SK-N-SH (cell line): ENCODE measurements at regions not wholly inside any gene's neighbourhood (a gene's known extent, or its start where the extent isn't known, plus 50 kb on each side); places are given as distances from the start of the nearest gene placed in this dataset.

Source experiments
- CTCF ChIA-PET: fragments of 300-600, 350-600 bp; formaldehyde crosslinking; extraction: SDS; loops from one replicate; lab custom pipeline; 2021; lab: Yijun Ruan, JAX
- POLR2A ChIA-PET: fragments of 350-600 bp; sonication (Branson Sonifier 250); formaldehyde crosslinking; extraction: SDS; loops from one replicate; lab custom pipeline; 2020; ENCODE audit warnings: antibody characterized with exemption, inconsistent platforms; lab: Yijun Ruan, JAX
- DNase-seq: peaks from one replicate; pipeline ENCODE4 v3.0.0; 2012
- H2AFZ ChIP-seq: fragments of 200-600 bp; sonication (generic); 2 replicates; pipeline ENCODE4 v1.8.1; 2016; ENCODE audit warnings: antibody characterized with exemption, mild to moderate bottlenecking, low read depth
- H3F3A ChIP-seq: fragments of 200-600 bp; sonication (generic); replicated peaks from 2 replicates; pipeline ENCODE3; 2016; ENCODE audit warnings: antibody characterized with exemption, mild to moderate bottlenecking; ENCODE audit not compliant: insufficient read depth
- H3K27ac ChIP-seq, 2 experiments: fragments of 200-500 bp in 1 of 2; fragments of 200-600 bp in 1 of 2; sonication (Bioruptor generic) in 1 of 2; sonication (generic), shearing (Covaris generic) in 1 of 2; 2 replicates each; pipeline versions ENCODE4 v1.5.1 to v1.6.1; 2014 to 2016; ENCODE audit warnings: low read depth in 2 of 2, inconsistent platforms in 1 of 2, low read length in 1 of 2, mild to moderate bottlenecking in 1 of 2, mixed read lengths in 1 of 2
- H3K27me3 ChIP-seq: fragments of 200-600 bp; sonication (generic), shearing (Covaris generic); 2 replicates; pipeline ENCODE4 v1.6.1; 2016; ENCODE audit warnings: mixed run types; ENCODE audit not compliant: insufficient read depth
- H3K36me3 ChIP-seq, 2 experiments: fragments of 200-500 bp in 1 of 2; fragments of 200-600 bp in 1 of 2; sonication (Bioruptor generic) in 1 of 2; sonication (generic) in 1 of 2; replicated peaks in 1 of 2; 2 replicates each; pipeline versions ENCODE3 to v1.5.1; 2014 to 2016; ENCODE audit warnings: low read length in 1 of 2, mild to moderate bottlenecking in 1 of 2; ENCODE audit not compliant: insufficient read depth in 2 of 2, control insufficient read depth in 1 of 2
- H3K4me1 ChIP-seq, 2 experiments: fragments of 200-500 bp in 1 of 2; fragments of 200-600 bp in 1 of 2; sonication (Bioruptor generic) in 1 of 2; sonication (generic), shearing (Covaris generic) in 1 of 2; 2 replicates each; pipeline versions ENCODE4 v1.5.1 to v1.6.1; 2014 to 2016; ENCODE audit warnings: low read depth in 1 of 2, low read length in 1 of 2, mixed run types in 1 of 2; ENCODE audit not compliant: insufficient read depth in 2 of 2, control insufficient read depth in 1 of 2
- H3K4me2 ChIP-seq: fragments of 200-600 bp; sonication (generic), shearing (Covaris generic); 2 replicates; pipeline ENCODE4 v1.6.1; 2017; ENCODE audit warnings: mixed run types
- H3K4me3 ChIP-seq, 2 experiments: fragments of 200-500 bp in 1 of 2; fragments of 200-600 bp in 1 of 2; sonication (Bioruptor generic) in 1 of 2; sonication (generic), shearing (Covaris generic) in 1 of 2; 2 replicates each; pipeline versions ENCODE4 v1.5.1 to v1.8.1; 2014 to 2016; ENCODE audit warnings: low read depth in 2 of 2, inconsistent platforms in 1 of 2, low read length in 1 of 2, mild to moderate bottlenecking in 1 of 2, mixed read lengths in 1 of 2, moderate library complexity in 1 of 2
- H3K79me2 ChIP-seq: fragments of 200-600 bp; sonication (generic); 2 replicates; pipeline ENCODE4 v1.8.1; 2017; ENCODE audit warnings: mild to moderate bottlenecking; ENCODE audit not compliant: insufficient read depth
- H3K9ac ChIP-seq: fragments of 200-600 bp; sonication (generic); 2 replicates; pipeline ENCODE4 v1.6.1; 2017; ENCODE audit warnings: mixed run types
- H3K9me2 ChIP-seq: fragments of 200-600 bp; sonication (generic); 2 replicates; pipeline ENCODE4 v1.6.1; 2017; ENCODE audit warnings: mixed run types
- H3K9me3 ChIP-seq: fragments of 200-600 bp; sonication (generic); 2 replicates; pipeline ENCODE4 v1.6.1; 2017; ENCODE audit warnings: mixed run types, mild to moderate bottlenecking, moderate library complexity
- H4K20me1 ChIP-seq: fragments of 200-600 bp; sonication (generic); 2 replicates; pipeline ENCODE4 v1.6.1; 2017; ENCODE audit warnings: mild to moderate bottlenecking, mixed run types; ENCODE audit not compliant: insufficient read depth
- CTCF ChIP-seq: fragments of 200-600 bp; sonication (generic); IDR thresholded peaks from 2 replicates; pipeline ENCODE4 v1.6.1; 2017; ENCODE audit warnings: antibody characterized with exemption, mild to moderate bottlenecking, moderate library complexity
- EP300 ChIP-seq, 2 experiments: IDR thresholded peaks; 2 replicates each; pipeline versions ENCODE4 v1.4.0 to v1.6.1; 2012; ENCODE audit warnings: borderline replicate concordance in 1 of 2, low read depth in 1 of 2, low read length in 1 of 2
- EZH2phosphoT487 ChIP-seq: fragments of 200-600 bp; sonication (generic); IDR thresholded peaks from 2 replicates; pipeline ENCODE4 v1.6.1; 2017; ENCODE audit warnings: low read depth, mixed run types, mild to moderate bottlenecking, antibody characterized with exemption, moderate library complexity, borderline replicate concordance
- FOXJ3 ChIP-seq: sonication (generic); formaldehyde crosslinking; IDR thresholded peaks from 2 replicates; pipeline ENCODE4 v1.5.1; 2020; ENCODE audit warnings: mild to moderate bottlenecking, missing genetic modification reagents
- FOXM1 ChIP-seq: IDR thresholded peaks from 2 replicates; pipeline ENCODE4 v1.4.0; 2012; ENCODE audit warnings: low read depth, mild to moderate bottlenecking
- GABPA ChIP-seq: IDR thresholded peaks from 2 replicates; pipeline ENCODE4 v1.4.0; 2012; ENCODE audit warnings: low read depth, mild to moderate bottlenecking
- GATA2 ChIP-seq: sonication (generic); formaldehyde crosslinking; IDR thresholded peaks from 2 replicates; pipeline ENCODE4 v1.5.0; 2020; ENCODE audit warnings: mild to moderate bottlenecking, missing genetic modification reagents
- JUND ChIP-seq: IDR thresholded peaks from 2 replicates; pipeline ENCODE4 v1.4.0; 2012
- MXI1 ChIP-seq: IDR thresholded peaks from 2 replicates; pipeline ENCODE4 v1.6.1; 2012; ENCODE audit warnings: mild to moderate bottlenecking, low read depth, low read length, improper control_type of control experiment
- NRF1 ChIP-seq: IDR thresholded peaks from 2 replicates; pipeline ENCODE4 v1.6.1; 2012; ENCODE audit warnings: low read depth, mild to moderate bottlenecking, low read length
- POLR2AphosphoS5 ChIP-seq: IDR thresholded peaks from 2 replicates; pipeline ENCODE4 v1.6.1; 2012; ENCODE audit warnings: low read depth, low read length
- REST ChIP-seq: IDR thresholded peaks from 2 replicates; pipeline ENCODE4 v1.6.1; 2012; ENCODE audit warnings: mild to moderate bottlenecking, low read depth, low read length, moderate library complexity
- RXRA ChIP-seq: IDR thresholded peaks from 2 replicates; pipeline ENCODE4 v1.4.0; 2012; ENCODE audit warnings: low read depth, mild to moderate bottlenecking, borderline replicate concordance
- SIN3A ChIP-seq: IDR thresholded peaks from 2 replicates; pipeline ENCODE4 v1.6.1; 2012; ENCODE audit warnings: low read depth, mild to moderate bottlenecking, low read length, moderate library complexity, borderline replicate concordance
- SMC3 ChIP-seq: IDR thresholded peaks from 2 replicates; pipeline ENCODE4 v1.6.1; 2012; ENCODE audit warnings: low read depth, low read length, improper control_type of control experiment
- TAF1 ChIP-seq: IDR thresholded peaks from 2 replicates; pipeline ENCODE4 v1.6.1; 2012; ENCODE audit warnings: low read depth, mild to moderate bottlenecking, low read length, moderate library complexity, borderline replicate concordance
- USF1 ChIP-seq: IDR thresholded peaks from 2 replicates; pipeline ENCODE4 v1.4.0; 2012; ENCODE audit warnings: low read depth, borderline replicate concordance
- USF2 ChIP-seq: fragments of 150-350 bp; IDR thresholded peaks from 2 replicates; pipeline ENCODE4 v1.6.1; 2017; ENCODE audit warnings: antibody characterized with exemption, low read length, low read depth, borderline replicate concordance
- ZBTB33 ChIP-seq: IDR thresholded peaks from 2 replicates; pipeline ENCODE4 v1.4.0; 2012; ENCODE audit warnings: low read depth, borderline replicate concordance
- WGBS: methylation state at CpG from one replicate; pipeline ENCODE4 v1.1.6; 2017; ENCODE audit warnings: low lambda C conversion rate; 5-methylcytosine and 5-hydroxymethylcytosine counted together

GRCh38 chr5:63686938-63687337 is 275.3 kb downstream of the HTR1A start:
- H3K27me3 ChIP-seq = 0 out of 2 replicates have a peak, but pooled peaks cover 4% of the 10 kb centered on the region
- H2AFZ ChIP-seq = no peak overlapping the region
- CTCF ChIA-PET = no interaction called here
- DNase-seq = no peak
- H3K36me3 ChIP-seq = no peaks in the 10 kb centered on the region
- no peak overlapping the region for H3K4me2 ChIP-seq
- no peaks in the 10 kb centered on the region for H3K9me3 ChIP-seq
- POLR2A ChIA-PET = no interaction called here
- no peaks in the 10 kb centered on the region for H3K79me2 ChIP-seq
- no peak for TF ChIP-seq GATA2 (CRISPR knock-in tag)
- TF ChIP-seq SMC3 = no peak
- no peak for TF ChIP-seq SIN3A
- no peak for TF ChIP-seq EZH2phosphoT487
- no peak for TF ChIP-seq JUND
- TF ChIP-seq CTCF = no peak
- no peak for TF ChIP-seq USF1
- TF ChIP-seq NRF1 = no peak
- no peak for TF ChIP-seq REST
- no peak for TF ChIP-seq MXI1
- TF ChIP-seq, all 33 proteins: peak for 0
- H3K9ac ChIP-seq = no peak overlapping the region
- no peaks in the 10 kb centered on the region for H3F3A ChIP-seq
- no peaks in the 10 kb centered on the region for H3K4me1 ChIP-seq
- no peak overlapping the region for H3K27ac ChIP-seq
- no peaks in the 10 kb centered on the region for H4K20me1 ChIP-seq
- no peaks in the 10 kb centered on the region for H3K9me2 ChIP-seq
- no peak overlapping the region for H3K4me3 ChIP-seq
- 12% methylated on average over 5 of the region's 5 CpGs for WGBS

- no peaks in the 10 kb centered on the region for H3K36me3 ChIP-seq
- no peaks in the 10 kb centered on the region for H3K79me2 ChIP-seq
- 2% methylated on average over 2 of the region's 2 CpGs for WGBS
- no peak overlapping the region for H3K9ac ChIP-seq
- H3K9me3 ChIP-seq = no peaks in the 10 kb centered on the region
- H3K4me1 ChIP-seq = no peaks in the 10 kb centered on the region
- DNase-seq = no peak
- H4K20me1 ChIP-seq = no peaks in the 10 kb centered on the region
- ChIA-PET CTCF (no interaction called here), POLR2A (no interaction called here)
- H3K4me3 ChIP-seq = no peak overlapping the region
- H3K27me3 ChIP-seq = 0 out of 2 replicates have a peak, but pooled peaks cover 4% of the 10 kb centered on the region
- no peaks in the 10 kb centered on the region for H3F3A ChIP-seq
- no peak overlapping the region for H3K4me2 ChIP-seq
- no peaks in the 10 kb centered on the region for H3K9me2 ChIP-seq
- H3K27ac ChIP-seq = no peak overlapping the region
- no peak overlapping the region for H2AFZ ChIP-seq
- TF ChIP-seq FOXM1 (no peak), FOXJ3 (CRISPR knock-in tag) (no peak), RXRA (no peak), ZBTB33 (no peak), GABPA (no peak), NRF1 (no peak), TAF1 (no peak), USF2 (no peak), MXI1 (no peak), EP300 (IDR thresholded peaks at IDR 0.05; ENCODE audit: borderline replicate concordance in 1 of 2, low read depth in 1 of 2, low read length in 1 of 2) (no peak), POLR2AphosphoS5 (no peak)
These were observed 276.1 kb downstream of the HTR1A start for GRCh38 chr5:63686181-63686580.
